ENCODE measurements at regions not wholly inside any gene's neighbourhood (a gene's known extent, or its start where the extent isn't known, plus 50 kb on each side); places are given as distances from the start of the nearest gene placed in this dataset.

- TF ChIP-seq, protein P1, sequence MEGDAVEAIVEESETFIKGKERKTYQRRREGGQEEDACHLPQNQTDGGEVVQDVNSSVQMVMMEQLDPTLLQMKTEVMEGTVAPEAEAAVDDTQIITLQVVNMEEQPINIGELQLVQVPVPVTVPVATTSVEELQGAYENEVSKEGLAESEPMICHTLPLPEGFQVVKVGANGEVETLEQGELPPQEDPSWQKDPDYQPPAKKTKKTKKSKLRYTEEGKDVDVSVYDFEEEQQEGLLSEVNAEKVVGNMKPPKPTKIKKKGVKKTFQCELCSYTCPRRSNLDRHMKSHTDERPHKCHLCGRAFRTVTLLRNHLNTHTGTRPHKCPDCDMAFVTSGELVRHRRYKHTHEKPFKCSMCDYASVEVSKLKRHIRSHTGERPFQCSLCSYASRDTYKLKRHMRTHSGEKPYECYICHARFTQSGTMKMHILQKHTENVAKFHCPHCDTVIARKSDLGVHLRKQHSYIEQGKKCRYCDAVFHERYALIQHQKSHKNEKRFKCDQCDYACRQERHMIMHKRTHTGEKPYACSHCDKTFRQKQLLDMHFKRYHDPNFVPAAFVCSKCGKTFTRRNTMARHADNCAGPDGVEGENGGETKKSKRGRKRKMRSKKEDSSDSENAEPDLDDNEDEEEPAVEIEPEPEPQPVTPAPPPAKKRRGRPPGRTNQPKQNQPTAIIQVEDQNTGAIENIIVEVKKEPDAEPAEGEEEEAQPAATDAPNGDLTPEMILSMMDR (IDR thresholded peaks at IDR 0.05; ENCODE audit: low read length) = no peak
- TF ChIP-seq EZH2 (IDR thresholded peaks at IDR 0.05; ENCODE audit: borderline replicate concordance, low read length) = no peak
These were observed 299.9 kb upstream of the SPAG17 start for GRCh38 chr1:118484893-118485292.
